ENCODE measurements at regions not wholly inside any gene's neighbourhood (a gene's known extent, or its start where the extent isn't known, plus 50 kb on each side); places are given as distances from the start of the nearest gene placed in this dataset.

GRCh38 chr4:174387721-174388120, 104.0 kb downstream of the CEP44 start:
- DNase-seq, result no peak
- no peak for ATAC-seq (ENCODE audit: low read depth)
- CTCF ChIA-PET, result no interaction called here
- Histone ChIP-seq H3K4me1 (ENCODE audit: control insufficient read depth, insufficient read depth, low read length) (no peaks in the 10 kb centered on the region), H3K56ac (ENCODE audit: extremely low read depth, insufficient read depth, low read length) (no peak overlapping the region), H3K27me3 (ENCODE audit: control insufficient read depth, insufficient read depth, low read length) (no peaks in the 10 kb centered on the region), H3K4me3 (ENCODE audit: insufficient read depth, low read depth, low read length) (no peak overlapping the region), H2BK5ac (ENCODE audit: low read depth, low read length, poor library complexity, severe bottlenecking) (no peak overlapping the region), H3K9me1 (ENCODE audit: insufficient read depth, low read length) (no peaks in the 10 kb centered on the region), H3K36me3 (ENCODE audit: control insufficient read depth, insufficient read depth, low read length) (no peaks in the 10 kb centered on the region), H3K4ac (ENCODE audit: low read depth, low read length) (no peak overlapping the region), H4K5ac (ENCODE audit: low read depth, low read length) (no peak overlapping the region), H3K18ac (ENCODE audit: low read depth, low read length) (no peak overlapping the region), H2AK5ac (ENCODE audit: low read depth, low read length) (no peak overlapping the region), H2BK20ac (ENCODE audit: low read depth, low read length) (no peak overlapping the region), H3K9me3 (ENCODE audit: control insufficient read depth, insufficient read depth, low read length) (no peaks in the 10 kb centered on the region), H2AFZ (replicated peaks; ENCODE audit: low read length, poor library complexity) (no peak overlapping the region), H3K14ac (replicated peaks; ENCODE audit: low read depth, low read length) (no peak overlapping the region), H4K8ac (ENCODE audit: low read depth in 2 of 2, low read length in 2 of 2) (no peak overlapping the region), H2BK120ac (ENCODE audit: low read depth, low read length) (no peak overlapping the region), H3K79me1 (ENCODE audit: low read depth in 1 of 2, low read length in 2 of 2) (no peaks in the 10 kb centered on the region), H2AK9ac (replicated peaks; ENCODE audit: low read depth, low read length, poor library complexity) (no peak overlapping the region), H3K23ac (ENCODE audit: low read depth, low read length) (no peak overlapping the region), H2BK15ac (ENCODE audit: low read depth, low read length) (no peak overlapping the region), H4K91ac (ENCODE audit: insufficient read depth, low read depth, low read length) (no peak overlapping the region), H3K27ac (ENCODE audit: insufficient read depth, low read length) (no peak overlapping the region), H3K9ac (ENCODE audit: low read depth, low read length) (no peak overlapping the region), H4K20me1 (ENCODE audit: insufficient read depth, low read length) (no peaks in the 10 kb centered on the region), H3K4me2 (ENCODE audit: low read depth, low read length) (no peak overlapping the region)
- intact Hi-C loops (cut with micrococcal nuclease) (no loop called here), dilution Hi-C loops (cut with HindIII; ENCODE audit: low sequenced_read_pairs, unreplicated experiment) (no loop called here), in situ Hi-C loops (cut with MboI; ENCODE audit: low sequenced_read_pairs) (no loop called here)
- WGBS, 2 experiments (ENCODE audit: extremely low coverage in 2 of 2, insufficient read length in 1 of 2), result no CpG with 5 or more reads among the region's 3 CpGs
- POLR2A ChIA-PET (ENCODE audit: unreplicated experiment), result no interaction called here
- no TSS peak for BruUV-seq (replicated peaks)
- TF ChIP-seq CEBPB (IDR thresholded peaks at IDR 0.05; ENCODE audit: low read depth, low read length), result peak; percentile 57
- TF ChIP-seq MXI1 (IDR thresholded peaks at IDR 0.05; ENCODE audit: borderline replicate concordance, low read depth, low read length), result no peak
